GM21825 (cell line): ENCODE measurements at regions not wholly inside any gene's neighbourhood (a gene's known extent, or its start where the extent isn't known, plus 50 kb on each side); places are given as distances from the start of the nearest gene placed in this dataset.

ENCODE experiments used
- ATAC-seq: cut with Tn5 transposase; IDR thresholded peaks from one replicate; pipeline ENCODE4 v1.9.1; 2021; ENCODE audit warnings: mild to moderate bottlenecking, moderate library complexity; ENCODE audit not compliant: unreplicated experiment

DNA sequence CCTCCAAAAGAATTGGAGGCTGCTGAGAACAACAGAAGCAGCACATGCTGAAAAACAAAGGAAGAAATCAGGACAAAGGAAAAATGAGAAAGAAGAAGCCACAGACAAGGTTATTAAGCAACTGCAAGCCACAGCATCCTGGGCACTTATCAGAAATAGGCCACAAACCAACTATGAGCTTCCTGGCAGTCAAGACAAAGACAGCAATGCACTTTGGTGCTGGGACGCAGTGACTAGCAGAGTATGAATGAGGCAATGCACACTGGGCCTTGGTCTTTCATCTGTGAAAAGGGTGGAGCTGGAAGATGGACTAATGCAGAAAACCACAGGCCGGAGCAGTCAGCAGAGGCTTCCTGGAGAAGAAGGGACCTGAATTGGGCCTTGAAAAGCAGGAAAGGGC, 56.0 kb upstream of the LINGO1 start:
- no peak for ATAC-seq

DNA sequence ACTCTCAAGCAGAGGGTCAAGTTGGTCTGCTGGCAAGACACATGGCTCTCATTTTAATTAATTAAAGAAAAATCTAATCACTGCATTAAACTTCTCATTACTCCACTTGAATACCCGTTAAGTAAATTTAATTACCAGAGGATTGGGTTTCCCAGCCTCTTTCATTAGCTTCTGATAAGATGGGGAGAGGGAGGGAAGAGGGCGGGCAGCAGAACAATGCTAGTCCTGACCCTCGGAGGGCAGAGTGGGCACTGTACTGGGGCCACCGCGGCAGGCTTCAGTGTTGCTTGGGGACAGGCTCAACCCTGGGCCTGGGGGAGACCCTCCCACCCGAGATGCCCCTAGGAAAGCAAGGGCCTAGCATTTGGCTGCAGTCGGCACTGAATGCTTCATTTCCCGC, 55.6 kb upstream of the LINGO1 start:
- ATAC-seq = no peak

DNA sequence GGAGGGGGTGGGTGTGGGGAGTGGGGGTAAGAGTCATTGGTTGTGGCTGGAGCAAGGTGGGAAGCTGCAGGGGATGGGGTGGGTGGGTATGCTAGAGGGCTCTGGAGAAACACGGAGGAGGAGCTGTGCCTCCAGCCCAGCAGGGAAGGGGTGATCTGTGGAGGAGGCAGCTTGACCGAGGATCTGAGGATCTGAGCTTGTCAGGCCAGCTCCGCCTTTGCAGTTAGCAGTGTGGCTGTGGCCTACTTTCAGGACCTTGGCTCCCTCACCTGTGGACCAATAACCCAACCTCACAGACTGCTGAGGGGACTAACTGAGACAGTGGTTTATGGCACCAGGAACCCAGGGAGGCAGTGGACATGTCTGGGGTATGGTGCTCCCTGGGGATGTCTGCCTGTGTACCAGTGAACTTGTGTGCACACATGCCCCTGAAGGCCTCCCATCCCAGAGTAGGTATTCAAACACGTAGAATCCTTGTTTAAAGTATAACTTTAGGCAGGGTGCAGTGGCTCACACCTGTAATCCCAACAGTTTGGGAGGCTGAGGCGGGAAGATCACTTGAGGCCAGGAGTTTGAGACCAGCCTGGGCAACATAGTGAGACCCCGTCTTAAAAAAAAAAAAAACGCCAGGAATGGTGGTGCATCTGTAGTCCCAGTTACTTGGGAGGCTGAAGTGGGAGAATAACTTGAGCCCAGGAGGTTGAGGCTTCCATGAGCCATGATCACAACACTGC, 52.5 kb upstream of the LINGO1 start:
- no peak for ATAC-seq

DNA sequence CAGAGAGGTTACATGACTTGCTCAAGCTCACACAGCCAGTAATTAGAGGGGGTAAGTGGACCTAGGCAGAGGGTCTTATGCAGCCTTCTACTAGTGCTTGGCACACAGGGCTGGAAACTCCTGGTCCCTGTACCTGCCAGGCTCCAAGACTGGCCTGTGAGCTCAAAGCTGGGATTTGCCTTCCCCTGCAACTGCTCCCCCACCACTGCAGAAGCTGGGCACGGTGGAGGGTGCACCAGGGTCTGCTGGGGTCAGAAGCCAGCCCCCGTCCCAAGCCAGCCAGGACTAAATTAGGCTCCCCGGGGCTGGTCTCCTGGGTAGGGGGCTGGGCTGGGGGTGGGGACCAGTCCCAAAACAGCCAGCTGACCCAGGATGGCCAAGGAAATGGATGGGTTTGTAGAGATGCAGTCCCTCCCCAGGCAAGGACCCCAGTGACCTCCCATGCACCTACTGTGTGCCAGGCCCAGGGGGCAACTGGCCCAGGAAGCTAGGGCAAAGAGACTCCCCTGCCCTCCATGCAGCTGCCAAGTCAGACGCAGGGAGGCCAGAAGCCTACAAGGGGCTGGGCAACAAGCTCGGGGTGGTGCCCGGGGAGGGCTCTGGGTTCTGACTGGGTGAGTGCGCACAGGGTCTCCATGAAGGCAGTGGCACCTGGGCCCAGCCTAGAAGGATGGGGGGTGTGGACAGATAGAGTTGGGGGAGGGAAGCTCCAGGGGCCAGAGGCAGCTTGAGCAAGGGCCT, 51.8 kb upstream of the LINGO1 start:
- no peak for ATAC-seq

DNA sequence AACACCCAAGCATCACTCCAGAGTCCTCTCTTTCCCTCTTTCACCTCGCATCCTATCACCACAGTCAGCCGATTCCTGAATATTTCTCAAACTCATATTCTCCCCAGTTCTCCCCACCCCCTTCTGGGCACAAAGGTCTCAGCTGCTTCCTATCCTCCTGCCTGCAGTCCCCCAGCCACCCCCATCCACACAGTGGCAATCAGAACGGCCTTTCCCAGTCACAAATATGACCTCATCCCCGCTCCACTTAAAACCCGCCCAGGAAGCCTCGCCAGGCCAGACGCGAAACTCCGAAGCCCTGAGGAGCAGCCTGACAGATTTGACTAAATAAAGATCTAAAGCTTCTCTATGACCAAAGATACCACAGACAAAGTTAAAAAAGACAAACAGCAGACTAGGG, 49.9 kb upstream of the LINGO1 start:
- ATAC-seq = no peak
